Dermis blood vessel endothelial cell (primary cell): ENCODE measurements at regions not wholly inside any gene's neighbourhood (a gene's known extent, or its start where the extent isn't known, plus 50 kb on each side); places are given as distances from the start of the nearest gene placed in this dataset.
"Not testable (repeated sequence)": the region's sequence is repeated elsewhere in the genome, so short reads cannot be mapped to it uniquely, and the experiment has no call there.

Experiments
- DNase-seq: peaks from one replicate; pipeline ENCODE4 v3.0.0; 2010

- no peak for DNase-seq
Measured at GRCh38 chr1:70556541-70556940, 145.5 kb downstream of the CTH start.

GRCh38 chr1:70567167-70567566, 156.1 kb downstream of the CTH start:
- no peak for DNase-seq

DNA sequence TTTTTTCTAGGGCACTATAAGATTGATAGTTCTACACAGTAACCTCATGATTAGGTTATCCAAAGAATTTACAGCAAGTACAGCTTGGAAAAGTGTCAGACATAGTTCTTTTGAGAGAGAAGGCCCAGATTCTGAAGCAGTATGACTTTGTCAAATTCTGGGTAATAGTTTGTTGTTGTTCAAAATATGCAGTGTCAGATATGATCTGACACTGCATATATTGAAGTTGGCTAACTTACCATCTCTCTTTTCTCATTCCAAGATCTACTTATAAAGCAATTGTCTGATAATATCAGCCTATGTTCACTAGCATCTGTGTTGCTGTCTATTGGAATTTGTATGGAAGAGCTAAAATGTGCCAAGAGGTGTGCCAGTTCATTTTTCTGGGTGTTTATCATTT, 160.1 kb downstream of the CTH start:
- no peak for DNase-seq

DNA sequence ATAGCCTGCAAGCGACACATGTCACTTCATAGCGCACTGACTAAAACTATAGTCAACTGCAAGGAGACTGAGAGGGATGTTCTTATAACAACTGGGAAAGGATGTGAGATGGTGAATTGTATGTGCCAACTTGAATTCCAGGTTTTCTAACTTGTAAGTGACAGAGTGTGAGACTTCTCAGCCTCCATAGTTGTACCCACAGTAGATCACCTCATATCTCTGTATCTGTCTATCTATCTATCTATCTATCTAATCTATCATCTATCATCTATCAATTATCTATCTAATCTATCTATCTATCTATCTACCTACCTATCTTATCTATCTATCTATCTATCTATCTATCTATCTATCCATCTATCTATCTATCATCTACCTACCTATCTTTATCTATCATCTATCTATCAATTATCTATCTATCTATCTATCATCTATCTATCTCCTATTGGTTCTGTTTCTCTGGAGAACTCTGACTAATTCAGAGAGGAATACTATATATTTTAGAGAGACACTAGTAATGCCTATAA, 162.3 kb downstream of the CTH start:
- DNase-seq: no peak

DNA sequence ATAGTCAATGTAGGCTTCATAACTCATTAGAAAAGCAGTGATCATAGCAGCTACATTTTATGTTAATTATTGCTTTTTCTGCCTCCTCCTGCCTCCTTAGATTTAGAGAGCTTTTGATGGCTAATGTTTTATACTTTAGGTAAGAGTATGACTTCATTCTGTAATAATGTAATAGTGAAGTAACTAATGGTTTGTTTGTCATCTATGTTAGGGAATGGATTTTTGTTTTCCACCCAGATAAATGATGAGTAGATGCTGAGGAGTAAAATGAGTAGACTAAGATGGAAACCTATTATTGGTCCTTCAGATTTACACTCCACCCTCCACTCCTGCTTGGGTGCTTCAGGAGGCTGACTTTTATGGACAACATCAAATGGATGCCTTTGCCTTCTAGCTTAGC, 170.6 kb downstream of the CTH start:
- DNase-seq: no peak

DNA sequence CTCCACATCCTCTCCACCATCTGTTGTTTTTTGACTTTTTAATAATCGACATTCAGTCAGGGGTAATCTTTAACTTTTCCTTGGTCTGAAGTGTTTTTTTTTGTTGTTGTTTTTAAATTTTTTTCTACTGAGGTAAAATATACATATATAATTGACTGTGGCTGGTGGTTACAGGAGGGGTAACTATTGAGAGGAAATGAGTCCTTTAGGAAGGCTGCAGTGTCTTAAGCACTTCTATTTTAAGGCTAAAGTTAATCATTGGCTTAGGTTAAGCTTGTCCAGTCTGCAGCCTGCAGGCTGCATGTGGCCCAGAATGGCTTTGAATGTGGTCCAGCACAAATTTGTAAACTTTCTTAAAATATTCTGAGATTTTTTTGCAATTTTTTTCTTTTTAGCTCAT, 172.5 kb downstream of the CTH start:
- no peak for DNase-seq

- no peak for DNase-seq
Measured at GRCh38 chr1:70586046-70586445, 175.0 kb downstream of the CTH start.

- no peak for DNase-seq
Measured at GRCh38 chr1:70587872-70588366, 176.9 kb downstream of the CTH start.

DNA sequence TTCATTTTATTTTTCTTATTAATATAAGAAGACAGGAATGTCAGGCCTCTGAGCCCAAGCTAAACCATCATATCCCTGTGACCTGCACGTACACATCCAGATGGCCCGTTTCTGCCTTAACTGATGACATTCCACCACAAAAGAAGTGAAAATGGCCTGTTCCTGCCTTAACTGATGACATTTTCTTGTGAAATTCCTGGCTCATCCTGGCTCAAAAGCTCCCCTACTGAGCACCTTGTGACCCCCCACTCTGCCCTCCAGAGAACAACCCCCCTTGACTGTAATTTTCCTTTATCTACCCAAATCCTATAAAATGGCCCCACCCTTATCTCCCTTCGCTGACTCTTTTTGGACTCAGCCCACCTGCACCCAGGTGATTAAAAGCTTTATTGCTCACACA, 182.5 kb downstream of the CTH start:
- not testable (repeated sequence) for DNase-seq

DNA sequence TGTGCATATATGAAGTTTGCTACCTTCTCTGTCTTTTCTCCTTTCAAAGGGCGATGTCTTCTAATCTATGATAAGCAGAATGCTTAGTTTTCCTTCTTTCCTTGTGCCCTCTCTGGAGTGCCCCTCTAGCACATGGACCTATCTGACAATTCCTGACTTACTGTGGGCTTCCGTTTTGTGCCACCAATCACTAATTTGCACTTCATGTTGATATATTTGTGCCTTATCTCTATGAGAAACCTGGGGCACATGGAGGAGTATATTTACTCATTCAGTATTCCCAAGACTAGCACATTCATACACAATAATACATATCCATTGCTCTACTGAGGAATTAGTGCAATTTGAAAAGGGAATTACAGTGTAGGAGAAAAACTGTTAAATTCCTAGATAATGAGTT, 197.7 kb downstream of the CTH start:
- DNase-seq: no peak

DNA sequence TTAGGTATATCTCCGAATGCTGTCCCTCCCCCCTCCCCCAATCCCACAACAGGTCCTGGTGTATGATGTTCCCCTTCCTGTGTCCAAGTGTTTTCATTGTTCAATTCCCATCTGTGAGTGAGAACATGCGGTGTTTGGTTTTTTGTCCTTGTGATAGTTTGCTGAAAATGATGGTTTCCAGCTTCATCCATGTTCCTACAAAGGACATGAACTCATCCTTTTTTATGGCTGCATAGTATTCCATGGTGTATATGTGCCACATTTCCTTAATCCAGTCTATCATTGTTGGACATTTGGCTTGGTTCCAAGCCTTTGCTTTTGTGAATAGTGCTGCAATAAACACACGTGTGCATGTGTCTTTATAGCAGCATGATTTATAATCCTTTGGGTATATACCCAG, 199.1 kb downstream of the CTH start:
- DNase-seq: not testable (repeated sequence)

- no peak for DNase-seq
Measured at GRCh38 chr1:70616946-70617345, 205.9 kb downstream of the CTH start.

- no peak for DNase-seq
Measured at GRCh38 chr1:70617728-70618127, 206.7 kb downstream of the CTH start.

DNA sequence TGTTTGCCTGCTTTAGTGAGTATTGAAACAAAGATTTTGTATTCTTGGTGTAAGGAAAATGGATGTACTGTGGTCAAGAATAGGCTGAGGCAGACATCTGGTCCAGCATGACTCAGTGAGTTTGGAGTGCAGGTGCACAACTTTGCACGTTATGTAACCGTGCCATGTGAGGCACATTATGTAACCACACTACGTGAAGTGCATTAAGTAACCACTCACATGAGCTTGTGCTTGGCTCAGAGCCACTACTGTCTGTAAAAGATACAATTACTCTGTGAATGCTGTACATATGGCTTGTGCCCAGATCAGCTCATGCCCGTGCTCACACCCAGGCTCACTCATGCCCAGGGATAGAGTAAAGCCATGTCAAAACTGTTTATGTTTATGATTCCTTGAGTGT, 216.8 kb downstream of the CTH start:
- DNase-seq: no peak

GRCh38 chr1:70628973-70629372, 217.9 kb downstream of the CTH start:
- no peak for DNase-seq

- DNase-seq: no peak
Measured at GRCh38 chr1:70633004-70633403, 221.9 kb downstream of the CTH start.

DNA sequence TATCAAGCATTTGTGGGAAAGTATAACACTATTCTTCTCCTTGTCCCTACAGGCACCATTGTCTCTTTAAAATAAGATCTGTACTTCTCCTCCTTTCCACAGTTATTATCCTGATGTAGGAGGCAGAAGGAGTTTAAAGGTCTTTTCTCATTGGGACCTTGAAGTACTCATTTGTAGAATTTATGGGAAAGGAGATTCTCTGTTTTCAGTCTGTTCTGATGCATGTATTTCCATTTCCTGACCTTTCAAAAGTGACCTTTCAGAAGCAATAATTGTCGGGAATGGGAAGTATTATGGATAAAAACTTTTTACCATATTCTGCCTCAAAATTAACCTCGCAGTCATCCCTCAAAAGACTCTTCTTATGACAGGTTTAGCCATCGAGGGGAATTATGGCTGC, 224.8 kb downstream of the CTH start:
- no peak for DNase-seq

- DNase-seq: no peak
Measured at GRCh38 chr1:70641868-70642267, 230.8 kb downstream of the CTH start.

DNA sequence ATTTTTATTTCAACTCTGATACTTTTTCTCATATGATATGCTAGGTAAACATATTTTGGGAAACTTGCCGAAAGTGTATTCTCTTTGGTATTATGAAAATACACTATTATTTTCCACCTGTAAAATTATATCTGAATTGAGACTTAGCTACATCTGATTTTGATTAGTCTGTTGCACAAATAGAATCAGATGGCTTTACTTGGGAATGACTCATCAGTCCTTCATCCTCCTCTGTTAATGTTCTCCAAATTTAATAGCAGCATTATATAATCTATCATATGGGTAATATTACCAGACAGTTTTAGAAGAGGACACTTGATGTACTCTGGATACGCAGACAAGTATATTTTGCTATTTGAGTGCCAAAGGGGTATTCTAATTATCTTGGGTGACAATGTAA, 245.3 kb downstream of the CTH start:
- no peak for DNase-seq

GRCh38 chr1:70659891-70660290, 248.8 kb downstream of the CTH start:
- DNase-seq: no peak

GRCh38 chr1:70666381-70667140, 255.5 kb downstream of the CTH start:
- DNase-seq: no peak

GRCh38 chr1:70667494-70668170, 256.6 kb downstream of the CTH start:
- no peak for DNase-seq

DNA sequence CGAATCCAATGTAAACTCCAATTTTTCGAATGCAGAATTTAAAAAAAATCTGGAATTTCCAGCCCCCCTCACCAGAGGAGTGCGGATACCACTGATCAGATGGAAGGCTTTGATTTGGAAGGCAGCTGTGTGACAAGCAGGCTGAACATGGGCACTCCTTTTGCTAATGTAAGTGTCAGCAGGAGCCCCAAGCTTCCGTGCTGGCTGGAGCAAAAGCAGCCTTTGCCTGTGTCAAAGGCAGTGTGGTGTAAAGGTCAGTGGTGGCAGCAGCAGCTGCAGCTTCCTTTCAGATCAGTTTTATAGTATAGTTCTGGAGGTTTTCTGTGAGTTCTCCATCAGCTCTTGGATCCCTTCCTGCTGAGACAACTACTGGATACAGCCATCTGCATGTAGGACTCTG, 259.9 kb downstream of the CTH start:
- no peak for DNase-seq

DNA sequence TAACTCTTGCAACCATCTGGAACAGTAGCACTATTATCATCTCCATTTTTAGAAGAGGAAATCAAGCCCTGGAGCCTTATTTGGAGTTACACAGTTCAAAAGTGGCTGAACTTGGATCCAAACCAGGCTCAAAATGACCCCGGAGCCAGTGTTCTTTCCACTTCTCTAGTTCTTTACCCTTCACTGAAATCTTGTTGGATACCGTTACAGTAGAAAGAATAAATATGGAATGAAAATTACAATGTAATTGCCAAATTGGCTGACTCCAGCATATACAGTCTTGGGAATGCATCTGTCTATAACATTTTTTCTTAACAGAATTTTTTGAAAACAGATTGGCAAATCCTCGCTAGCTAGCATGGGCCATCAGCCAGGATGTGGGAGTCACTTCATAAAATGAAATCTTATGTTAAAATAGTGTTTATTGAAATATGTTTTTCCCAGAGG, 261.4 kb downstream of the CTH start:
- no peak for DNase-seq
